Activated T-helper 17 cell treated with anti-CD3 and anti-CD28 coated beads, Interleukin-2, amount 50 U/mL, for 72 hours (primary cell): ENCODE measurements at regions not wholly inside any gene's neighbourhood (a gene's known extent, or its start where the extent isn't known, plus 50 kb on each side); places are given as distances from the start of the nearest gene placed in this dataset.

Source experiments
- ATAC-seq: fragments of 150-1000 bp; cut with Tn5 transposase; replicated peaks from 2 replicates; pipeline ENCODE4 v1.10.0; 2021; ENCODE audit warnings: mild to moderate bottlenecking, moderate library complexity
- H3K27ac Mint-ChIP-seq: one replicate; pipeline ENCODE4 v1.8.0; 2022; ENCODE audit warnings: mixed read lengths
- H3K27me3 Mint-ChIP-seq: one replicate; pipeline ENCODE4 v1.8.0; 2022; ENCODE audit warnings: mixed read lengths
- H3K36me3 Mint-ChIP-seq: one replicate; pipeline ENCODE4 v1.8.0; 2022; ENCODE audit warnings: low read depth, mild to moderate bottlenecking, mixed read lengths
- H3K4me1 Mint-ChIP-seq: one replicate; pipeline ENCODE4 v1.8.0; 2022; ENCODE audit warnings: mixed read lengths
- H3K4me3 Mint-ChIP-seq: one replicate; pipeline ENCODE4 v1.8.0; 2022; ENCODE audit warnings: mild to moderate bottlenecking, mixed read lengths
- H3K9me3 Mint-ChIP-seq: one replicate; pipeline ENCODE4 v1.8.0; 2022; ENCODE audit warnings: mixed read lengths

DNA sequence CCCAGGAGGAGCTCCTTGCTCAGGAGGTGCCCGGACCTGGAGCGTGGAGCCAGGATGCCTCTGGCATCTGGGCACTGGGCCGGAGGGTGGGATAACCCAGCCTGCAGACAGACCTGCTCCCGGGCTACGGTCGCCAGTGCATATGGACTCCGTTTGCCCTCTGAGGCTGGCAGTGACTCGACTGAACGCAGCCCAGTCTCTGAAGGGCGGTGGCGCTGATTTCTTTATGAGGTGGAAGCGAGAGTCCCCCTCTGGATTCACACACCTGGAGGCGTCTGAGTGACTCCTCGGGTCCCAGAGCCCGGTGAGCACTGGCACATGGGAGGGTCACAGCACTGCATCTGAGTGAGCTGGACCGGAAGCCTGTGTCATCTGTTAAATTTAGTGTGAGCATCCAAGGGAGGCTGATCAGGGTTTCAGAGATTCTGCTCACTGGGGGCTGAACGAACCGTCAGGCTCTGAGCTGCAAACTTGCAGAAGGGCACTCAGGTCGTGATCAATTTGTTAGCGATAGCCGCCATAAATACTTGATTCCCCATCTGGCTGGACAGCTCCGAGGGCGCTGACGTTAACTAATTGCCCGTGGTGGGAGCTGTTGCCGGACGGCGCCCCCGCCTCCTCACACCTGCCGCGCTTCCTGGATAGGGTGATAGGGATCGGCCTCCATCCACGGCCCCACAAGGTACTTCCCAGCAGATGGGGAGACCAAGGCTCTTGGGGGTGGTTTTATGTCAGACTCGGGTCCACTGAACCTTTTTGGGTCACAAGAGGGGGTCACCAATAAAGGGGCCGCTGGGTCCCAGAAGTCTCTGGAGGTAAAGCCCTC lies 60.7 kb upstream of the TTC34 start:
- no peak for ATAC-seq
- H3K36me3 Mint-ChIP-seq: no peaks in the 10 kb centered on the region
- H3K27ac Mint-ChIP-seq: no peak overlapping the region
- peaks cover 3% of the 10 kb centered on the region for H3K9me3 Mint-ChIP-seq
- no peak overlapping the region for H3K4me3 Mint-ChIP-seq
- H3K4me1 Mint-ChIP-seq: peaks cover 6% of the 10 kb centered on the region
- peaks cover 3% of the 10 kb centered on the region for H3K27me3 Mint-ChIP-seq

DNA sequence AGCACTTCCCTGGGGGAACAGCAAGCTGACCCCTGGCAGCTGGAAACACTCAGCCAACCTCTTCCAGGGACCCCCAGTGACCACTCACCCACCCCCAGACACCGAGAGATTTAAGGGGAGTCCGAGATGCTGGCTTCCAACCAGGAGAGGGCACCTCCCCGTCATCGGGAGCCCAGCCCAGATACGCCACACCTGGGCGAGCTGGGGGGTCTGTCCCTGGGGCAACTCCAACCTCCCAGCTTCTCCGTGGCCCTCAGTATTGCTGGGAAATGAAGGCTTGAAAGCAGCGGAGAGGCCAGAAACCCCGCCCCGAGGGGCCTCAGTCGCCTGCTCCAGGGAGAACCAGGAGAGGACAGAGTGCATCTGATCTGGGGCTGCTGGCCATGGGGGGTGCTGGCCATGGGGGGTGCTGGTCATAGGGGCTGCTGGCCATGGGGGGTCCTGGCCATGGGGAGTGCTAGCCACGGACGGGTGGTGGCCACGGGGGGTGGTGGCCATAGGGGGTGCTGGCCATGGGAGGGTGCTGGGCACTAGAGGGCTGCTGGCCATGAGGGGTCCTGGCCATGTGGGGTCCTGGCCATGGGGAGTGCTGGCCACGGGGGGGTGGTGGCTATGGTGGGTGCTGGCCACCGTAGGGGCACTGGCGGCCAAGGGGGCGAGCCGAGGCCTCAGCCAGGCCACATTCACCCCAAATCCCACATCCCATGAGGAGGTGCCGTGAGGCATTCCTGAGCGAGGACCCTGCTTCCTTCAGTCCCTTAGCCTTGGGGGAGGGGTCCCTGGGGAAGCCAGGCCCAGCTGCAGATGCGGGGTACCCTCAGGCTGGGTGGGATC lies 61.5 kb upstream of the TTC34 start:
- no peak overlapping the region for H3K27ac Mint-ChIP-seq
- ATAC-seq: no peak
- H3K4me3 Mint-ChIP-seq: no peak overlapping the region
- H3K36me3 Mint-ChIP-seq: no peaks in the 10 kb centered on the region
- H3K4me1 Mint-ChIP-seq: peaks cover 6% of the 10 kb centered on the region
- peaks cover 3% of the 10 kb centered on the region for H3K27me3 Mint-ChIP-seq
- peaks cover 3% of the 10 kb centered on the region for H3K9me3 Mint-ChIP-seq

DNA sequence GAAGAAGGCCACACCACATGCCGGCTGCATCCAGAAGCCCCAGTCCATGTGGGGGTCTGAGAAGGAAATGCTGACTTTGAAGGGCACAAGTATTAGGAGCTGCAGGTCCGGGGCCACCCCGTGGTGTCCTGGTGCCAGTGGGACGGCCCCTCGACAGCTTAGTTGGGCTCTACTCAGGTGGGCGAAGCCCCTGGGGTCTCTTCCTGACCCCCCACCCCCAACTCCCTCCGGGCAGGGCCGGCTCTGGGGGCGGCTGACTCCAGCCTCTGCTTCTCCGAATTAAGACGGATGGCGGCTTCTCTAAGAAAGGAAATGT lies 62.1 kb upstream of the TTC34 start:
- Mint-ChIP-seq H3K27ac (no peak overlapping the region), H3K36me3 (no peaks in the 10 kb centered on the region), H3K27me3 (peaks cover 3% of the 10 kb centered on the region), H3K4me3 (no peak overlapping the region), H3K9me3 (peaks cover 2% of the 10 kb centered on the region), H3K4me1 (peaks cover 3% of the 10 kb centered on the region)
- ATAC-seq: no peak

DNA sequence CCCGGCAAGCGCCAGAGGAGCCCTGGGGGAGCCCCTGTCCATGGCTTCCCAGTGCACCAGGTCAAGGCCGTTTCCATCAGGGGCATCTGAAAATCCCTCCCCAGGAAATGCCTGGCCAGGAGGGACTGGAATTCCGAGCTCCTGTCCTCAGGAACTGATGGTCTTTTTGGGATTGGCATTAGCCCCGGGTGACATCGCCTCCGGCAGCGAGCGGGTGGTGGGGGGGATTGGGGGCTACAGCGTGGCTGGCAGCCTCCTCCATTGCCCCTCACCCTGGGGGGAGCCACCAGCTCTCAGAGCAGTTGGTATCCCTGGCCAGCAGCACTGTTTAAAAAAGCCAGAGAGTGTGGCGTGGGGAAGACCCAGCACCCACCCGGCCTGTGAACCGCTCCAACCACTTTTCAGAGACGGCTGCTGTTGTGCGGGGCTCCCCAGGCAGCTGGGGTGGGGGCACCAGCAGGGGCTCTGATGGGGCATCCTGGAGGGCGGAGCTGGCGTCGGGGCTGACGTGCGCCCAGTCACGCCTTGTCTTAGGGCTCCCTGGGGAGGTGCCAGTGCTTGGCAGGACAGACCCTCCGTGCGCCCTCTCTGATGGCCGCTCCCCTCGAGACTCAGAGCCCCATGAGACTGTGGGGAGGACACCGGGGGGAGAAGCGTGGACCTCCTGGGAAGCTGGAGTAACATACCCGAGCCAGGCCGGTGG lies 62.9 kb upstream of the TTC34 start:
- no peak overlapping the region for H3K27ac Mint-ChIP-seq
- peaks cover 3% of the 10 kb centered on the region for H3K27me3 Mint-ChIP-seq
- H3K4me3 Mint-ChIP-seq: no peak overlapping the region
- no peak for ATAC-seq
- H3K9me3 Mint-ChIP-seq: no peaks in the 10 kb centered on the region
- H3K4me1 Mint-ChIP-seq: no peaks in the 10 kb centered on the region
- no peaks in the 10 kb centered on the region for H3K36me3 Mint-ChIP-seq

DNA sequence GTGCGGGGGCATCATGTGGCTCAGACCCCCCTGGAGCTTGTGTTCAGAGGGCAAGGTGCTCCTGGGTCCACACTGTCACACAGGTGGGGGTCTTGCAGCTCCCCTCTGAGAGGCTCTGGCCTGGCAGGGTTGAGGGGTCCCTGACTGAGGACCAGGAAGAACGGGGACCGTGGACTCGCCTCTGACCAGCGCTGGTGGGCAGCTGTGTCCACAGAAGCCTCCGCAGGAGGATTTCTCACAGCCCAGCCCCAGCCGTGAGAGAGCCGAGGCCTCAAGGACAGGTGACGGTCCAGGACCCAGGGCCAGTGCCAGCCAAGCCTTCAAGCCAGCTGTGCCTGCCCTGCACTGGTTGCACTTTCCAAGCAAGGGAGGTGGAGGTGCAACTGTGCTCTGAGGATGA lies 63.5 kb upstream of the TTC34 start:
- no peaks in the 10 kb centered on the region for H3K9me3 Mint-ChIP-seq
- no peak for ATAC-seq
- H3K27ac Mint-ChIP-seq: no peak overlapping the region
- H3K36me3 Mint-ChIP-seq: no peaks in the 10 kb centered on the region
- H3K27me3 Mint-ChIP-seq: peaks cover 3% of the 10 kb centered on the region
- H3K4me3 Mint-ChIP-seq: no peak overlapping the region
- no peaks in the 10 kb centered on the region for H3K4me1 Mint-ChIP-seq

DNA sequence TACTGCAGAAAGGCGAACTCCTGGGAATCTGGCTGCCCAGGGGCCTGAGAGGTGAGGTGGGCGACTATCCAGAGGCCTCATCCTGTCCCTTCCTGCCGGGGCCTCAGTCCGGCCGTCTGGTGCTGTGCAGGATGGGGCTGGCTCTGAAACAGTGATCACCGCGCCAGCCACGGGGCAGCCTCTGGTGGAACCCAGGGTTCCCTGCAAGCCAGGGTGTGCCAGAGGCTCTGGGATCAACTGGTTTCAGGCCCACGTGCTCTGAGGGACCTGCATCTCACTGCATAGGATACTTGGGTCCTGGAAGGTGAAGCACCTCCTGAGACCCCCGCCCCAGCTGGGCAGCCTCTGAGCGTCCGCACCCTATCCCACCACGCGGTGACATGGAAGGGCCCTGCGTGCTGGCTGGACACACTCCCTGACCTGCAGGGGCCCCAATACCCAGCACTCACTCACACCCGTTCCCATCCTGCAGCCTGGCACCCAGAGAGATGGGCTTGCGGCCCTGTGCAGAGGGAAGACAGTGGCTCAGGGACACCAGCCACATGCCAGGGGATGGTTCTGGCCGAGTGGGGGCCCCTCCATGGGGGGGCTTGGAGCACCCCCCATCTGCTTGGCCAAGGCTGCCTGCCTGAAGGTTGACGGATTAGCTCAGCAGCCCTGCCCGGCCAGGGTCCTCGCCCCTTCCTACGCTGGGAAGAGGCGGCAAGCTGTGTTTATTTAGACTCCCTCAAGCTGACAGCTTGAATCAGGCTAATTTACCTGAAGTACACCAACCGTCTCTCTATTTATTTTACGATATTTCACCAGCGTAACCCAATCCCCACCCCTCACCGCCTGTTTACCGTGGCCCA lies 64.3 kb upstream of the TTC34 start:
- H3K9me3 Mint-ChIP-seq: no peaks in the 10 kb centered on the region
- no peak for ATAC-seq
- no peak overlapping the region for H3K27ac Mint-ChIP-seq
- no peaks in the 10 kb centered on the region for H3K36me3 Mint-ChIP-seq
- H3K4me3 Mint-ChIP-seq: no peak overlapping the region
- no peaks in the 10 kb centered on the region for H3K4me1 Mint-ChIP-seq
- H3K27me3 Mint-ChIP-seq: peaks cover 3% of the 10 kb centered on the region

DNA sequence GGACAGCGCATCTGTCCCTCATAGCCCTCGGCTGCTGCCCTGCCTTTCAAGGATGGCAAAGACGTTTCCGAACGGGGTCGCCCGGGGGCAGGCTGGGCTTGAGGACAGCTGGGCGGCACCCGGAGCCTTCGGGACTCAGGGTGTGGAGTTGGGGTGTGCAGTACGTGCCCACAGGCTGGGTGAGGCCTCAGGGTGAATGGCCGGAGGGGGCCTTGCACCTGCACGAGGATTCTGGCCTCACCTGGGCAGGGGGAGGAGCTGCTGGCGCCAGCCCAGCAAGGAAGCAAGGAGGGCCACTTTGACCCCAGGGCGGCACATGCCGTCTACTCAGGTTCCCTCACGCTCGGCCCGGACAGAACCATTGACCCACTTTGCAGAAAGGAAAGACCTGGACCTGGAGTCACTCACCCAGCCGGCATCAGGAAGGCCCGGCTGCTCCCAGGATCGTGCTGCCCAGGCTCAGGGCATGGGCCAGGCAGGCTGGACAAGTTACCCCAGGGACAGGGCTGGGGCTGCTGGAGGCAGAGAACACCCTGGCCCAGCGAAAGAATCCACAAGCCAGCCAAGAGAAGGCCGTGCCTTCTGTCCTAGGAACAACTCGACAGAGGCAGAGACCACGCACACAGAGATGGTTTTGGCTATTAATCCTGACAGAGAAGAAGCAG lies 65.1 kb upstream of the TTC34 start:
- ATAC-seq: no peak
- no peak overlapping the region for H3K27ac Mint-ChIP-seq
- no peaks in the 10 kb centered on the region for H3K9me3 Mint-ChIP-seq
- H3K27me3 Mint-ChIP-seq: peaks cover 3% of the 10 kb centered on the region
- no peaks in the 10 kb centered on the region for H3K4me1 Mint-ChIP-seq
- no peaks in the 10 kb centered on the region for H3K36me3 Mint-ChIP-seq
- H3K4me3 Mint-ChIP-seq: no peak overlapping the region

DNA sequence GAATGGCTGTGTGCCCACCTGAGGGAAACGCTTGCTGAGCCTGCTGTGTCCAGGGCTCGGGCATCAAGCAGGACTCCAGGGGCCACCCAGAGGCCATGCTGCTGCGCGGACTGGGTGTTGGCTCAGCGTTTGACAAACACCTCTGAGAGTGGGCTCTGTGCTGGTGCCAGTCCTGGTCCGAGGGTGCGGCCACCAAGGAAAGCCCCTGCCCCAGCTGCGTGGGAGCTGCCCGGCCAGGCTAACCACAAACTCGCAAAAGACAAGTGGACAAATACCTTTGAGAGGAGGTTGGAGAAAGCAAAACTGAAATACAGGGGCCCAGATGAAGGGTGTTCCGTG lies 65.6 kb upstream of the TTC34 start:
- no peak for ATAC-seq
- no peaks in the 10 kb centered on the region for H3K4me1 Mint-ChIP-seq
- H3K9me3 Mint-ChIP-seq: no peaks in the 10 kb centered on the region
- no peak overlapping the region for H3K4me3 Mint-ChIP-seq
- H3K27me3 Mint-ChIP-seq: peaks cover 3% of the 10 kb centered on the region
- no peaks in the 10 kb centered on the region for H3K36me3 Mint-ChIP-seq
- H3K27ac Mint-ChIP-seq: no peak overlapping the region

DNA sequence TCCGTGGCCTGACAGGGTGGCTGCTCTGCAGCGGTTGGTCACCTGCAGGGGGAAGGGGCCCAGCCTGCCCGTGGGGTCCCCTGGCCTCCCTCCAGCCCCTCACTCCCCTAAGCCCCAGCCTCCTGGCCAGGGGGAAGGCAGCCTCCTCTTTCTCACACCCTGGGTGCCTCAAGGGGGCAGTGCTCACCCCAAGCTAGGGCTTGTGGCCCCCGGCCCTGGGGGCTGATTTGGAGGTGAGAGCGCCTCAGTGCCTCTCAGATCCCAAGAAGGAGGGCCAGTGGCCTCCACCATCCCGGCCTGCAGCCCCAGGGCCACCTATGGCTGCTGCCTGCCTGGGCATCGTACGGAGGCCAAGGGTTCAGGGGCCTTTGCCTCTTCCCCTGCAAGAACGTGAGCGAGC lies 66.4 kb upstream of the TTC34 start:
- no peaks in the 10 kb centered on the region for H3K36me3 Mint-ChIP-seq
- H3K9me3 Mint-ChIP-seq: no peaks in the 10 kb centered on the region

DNA sequence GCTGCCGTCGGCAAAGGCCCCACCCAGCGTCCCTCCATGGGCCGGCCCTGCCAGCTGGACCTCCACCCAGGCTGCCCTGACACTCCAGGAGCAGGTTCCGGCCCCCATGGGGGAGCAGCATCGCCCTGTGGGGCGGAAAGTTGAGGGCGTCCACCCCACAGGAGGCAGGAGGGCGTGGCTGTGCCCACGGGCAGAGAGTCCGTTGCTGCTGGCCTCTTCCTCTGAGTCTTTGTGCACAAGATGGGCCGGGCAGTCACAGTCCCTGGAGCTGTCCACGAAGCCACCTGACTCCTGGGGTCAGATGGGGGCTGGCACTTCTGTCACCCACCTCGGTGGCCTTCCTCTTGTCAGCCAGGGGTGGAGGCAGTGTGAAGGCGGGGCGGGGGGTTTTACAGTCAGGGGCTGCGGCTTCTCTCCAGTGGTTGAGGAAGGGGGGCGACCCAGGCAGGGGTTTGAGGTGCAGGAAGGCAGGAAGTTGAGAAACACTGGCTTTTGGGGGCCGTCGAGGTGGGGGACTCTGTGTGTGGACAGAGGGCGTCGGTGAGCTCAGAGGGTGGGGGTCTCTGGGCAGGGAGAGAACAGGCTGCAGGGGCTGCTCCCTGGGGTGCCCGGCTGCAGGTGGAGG lies 67.2 kb upstream of the TTC34 start:
- H3K9me3 Mint-ChIP-seq: no peaks in the 10 kb centered on the region
- peaks cover 3% of the 10 kb centered on the region for H3K27me3 Mint-ChIP-seq
- ATAC-seq: no peak
- H3K27ac Mint-ChIP-seq: no peak overlapping the region
- no peaks in the 10 kb centered on the region for H3K4me1 Mint-ChIP-seq
- no peak overlapping the region for H3K4me3 Mint-ChIP-seq
- no peaks in the 10 kb centered on the region for H3K36me3 Mint-ChIP-seq

More for the DNA sequence above, 66.4 kb upstream of the TTC34 start:
- ATAC-seq: no peak
- no peak overlapping the region for H3K27ac Mint-ChIP-seq
- H3K27me3 Mint-ChIP-seq: peaks cover 3% of the 10 kb centered on the region
- H3K4me1 Mint-ChIP-seq: no peaks in the 10 kb centered on the region
- H3K4me3 Mint-ChIP-seq: no peak overlapping the region

DNA sequence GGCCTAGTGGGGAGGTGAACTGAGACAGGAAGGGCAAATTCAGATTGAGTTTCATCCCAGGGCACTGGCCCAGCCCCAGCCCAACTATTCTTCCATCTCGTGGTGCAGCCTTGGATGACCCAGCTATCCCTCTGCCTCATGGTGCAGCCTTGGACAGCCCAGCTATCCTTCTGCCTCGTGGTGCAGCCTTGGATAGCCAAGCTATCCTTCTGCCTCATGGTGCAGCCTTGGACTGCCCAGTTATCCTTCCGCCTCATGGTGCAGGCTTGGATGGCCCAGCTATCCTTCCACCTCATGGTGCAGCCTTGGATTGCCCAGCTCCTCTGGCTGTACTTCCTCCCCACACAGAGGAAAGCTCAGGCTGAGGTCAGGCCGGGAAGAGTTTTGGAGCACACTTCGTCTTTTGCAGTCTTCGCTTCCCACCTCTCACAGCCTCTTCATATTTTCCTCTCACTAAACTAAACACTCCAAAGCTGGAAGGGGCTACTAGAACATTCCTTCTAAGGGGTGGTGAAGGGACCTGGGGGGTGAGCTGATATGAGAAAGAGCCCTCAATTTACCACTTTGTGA lies 69.8 kb upstream of the TTC34 start:
- H3K27me3 Mint-ChIP-seq: no peaks in the 10 kb centered on the region
- no peaks in the 10 kb centered on the region for H3K36me3 Mint-ChIP-seq
- H3K4me1 Mint-ChIP-seq: no peaks in the 10 kb centered on the region
- no peak for ATAC-seq
- H3K9me3 Mint-ChIP-seq: no peaks in the 10 kb centered on the region
- no peak overlapping the region for H3K4me3 Mint-ChIP-seq
- no peak overlapping the region for H3K27ac Mint-ChIP-seq

DNA sequence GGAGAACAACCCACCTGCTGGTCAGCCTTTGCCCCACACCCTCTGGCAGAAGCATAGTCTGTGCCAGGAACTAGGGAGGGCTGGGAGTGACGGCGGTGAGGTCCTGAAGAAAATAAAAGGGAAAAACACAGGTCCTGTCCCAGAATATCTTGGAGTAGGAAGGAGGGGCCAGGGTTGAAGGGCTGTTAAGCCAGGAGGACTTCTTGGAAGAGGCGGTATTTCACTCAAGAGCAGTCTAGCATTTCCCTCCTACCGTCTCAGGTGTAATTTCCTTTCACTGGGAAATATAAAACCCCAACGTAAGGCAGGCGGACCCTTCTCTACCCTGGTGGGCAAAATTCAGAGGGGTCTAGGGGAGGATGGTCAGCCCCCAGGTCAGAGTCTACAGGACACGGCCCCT lies 72.7 kb upstream of the TTC34 start:
- H3K36me3 Mint-ChIP-seq: no peaks in the 10 kb centered on the region
- H3K9me3 Mint-ChIP-seq: no peaks in the 10 kb centered on the region
- no peak overlapping the region for H3K4me3 Mint-ChIP-seq
- ATAC-seq: no peak
- H3K4me1 Mint-ChIP-seq: no peaks in the 10 kb centered on the region
- no peak overlapping the region for H3K27ac Mint-ChIP-seq
- H3K27me3 Mint-ChIP-seq: no peaks in the 10 kb centered on the region
